Esophagus muscularis mucosa (tissue), 4 donors: ENCODE measurements at regions not wholly inside any gene's neighbourhood (a gene's known extent, or its start where the extent isn't known, plus 50 kb on each side); places are given as distances from the start of the nearest gene placed in this dataset.

Source experiments
- DNase-seq: peaks from one replicate; pipeline ENCODE4 v3.0.0-alpha.2; 2017; ENCODE audit errors: extremely low spot score
- H3K27ac ChIP-seq, 4 donors: fragments of 200-600 bp; sonication (generic); replicated peaks in 1 of 4; 1 replicate in 3 of 4; 2 replicates in 1 of 4; pipeline ENCODE4 v1.5.1; 2016 to 2019; ENCODE audit warnings: mild to moderate bottlenecking in 1 of 4
- H3K27me3 ChIP-seq, 4 donors: fragments of 200-600 bp; sonication (generic); one replicate each; pipeline versions ENCODE4 v1.5.1 to v1.6.0; 2016 to 2019
- H3K36me3 ChIP-seq, 4 donors: fragments of 200-600 bp; sonication (generic); one replicate each; pipeline ENCODE4 v1.5.1; 2016 to 2019
- H3K4me1 ChIP-seq, 4 donors: fragments of 200-600 bp; sonication (generic); one replicate each; pipeline ENCODE4 v1.5.1; 2016 to 2019
- H3K4me3 ChIP-seq, 4 donors: fragments of 200-600 bp; sonication (generic); 1 replicate in 2 of 4; 2 replicates in 2 of 4; pipeline ENCODE4 v1.5.1; 2016 to 2019; ENCODE audit warnings: mild to moderate bottlenecking in 4 of 4, moderate library complexity in 1 of 4
- H3K9me3 ChIP-seq, 4 donors: fragments of 200-600 bp; sonication (generic); 1 replicate in 3 of 4; 2 replicates in 1 of 4; pipeline ENCODE4 v1.5.1; 2016 to 2019
- EP300 ChIP-seq: sonication (generic); formaldehyde crosslinking; IDR thresholded peaks from one replicate; pipeline ENCODE4 v1.6.1; 2017; ENCODE audit warnings: antibody characterized with exemption
- POLR2A ChIP-seq: fragments of 450-650 bp; IDR thresholded peaks from one replicate; pipeline ENCODE4 v1.6.1; 2017; ENCODE audit warnings: antibody characterized with exemption, moderate library complexity, mild to moderate bottlenecking, low read depth
- POLR2AphosphoS5 ChIP-seq, 2 donors: sonication (generic); formaldehyde crosslinking; IDR thresholded peaks; one replicate each; pipeline ENCODE4 v1.6.1; 2017; ENCODE audit warnings: antibody characterized with exemption in 2 of 2
- WGBS: methylation state at CpG from one replicate; pipeline ENCODE4 v1.1.5; 2018; 5-methylcytosine and 5-hydroxymethylcytosine counted together
- intact Hi-C: fragments of 100-400 bp; cut with DNase I; formaldehyde crosslinking; loops from one replicate; pipeline ENCODE4 v1.15.1; 2023
- TF ChIP-seq, protein P1 (sequence below), 3 experiments: fragments of 200-600 bp in 2 of 3; fragments of 450-650 bp in 1 of 3; sonication (generic) in 2 of 3; IDR thresholded peaks; one replicate each; pipeline ENCODE4 v1.5.1; 2017 to 2019; ENCODE audit warnings: antibody characterized with exemption in 3 of 3, mild to moderate bottlenecking in 2 of 3, moderate library complexity in 1 of 3

- TF ChIP-seq POLR2A (no peak), POLR2AphosphoS5 (IDR thresholded peaks at IDR 0.05) (no peak), EP300 (no peak)
- TF ChIP-seq, protein P1, sequence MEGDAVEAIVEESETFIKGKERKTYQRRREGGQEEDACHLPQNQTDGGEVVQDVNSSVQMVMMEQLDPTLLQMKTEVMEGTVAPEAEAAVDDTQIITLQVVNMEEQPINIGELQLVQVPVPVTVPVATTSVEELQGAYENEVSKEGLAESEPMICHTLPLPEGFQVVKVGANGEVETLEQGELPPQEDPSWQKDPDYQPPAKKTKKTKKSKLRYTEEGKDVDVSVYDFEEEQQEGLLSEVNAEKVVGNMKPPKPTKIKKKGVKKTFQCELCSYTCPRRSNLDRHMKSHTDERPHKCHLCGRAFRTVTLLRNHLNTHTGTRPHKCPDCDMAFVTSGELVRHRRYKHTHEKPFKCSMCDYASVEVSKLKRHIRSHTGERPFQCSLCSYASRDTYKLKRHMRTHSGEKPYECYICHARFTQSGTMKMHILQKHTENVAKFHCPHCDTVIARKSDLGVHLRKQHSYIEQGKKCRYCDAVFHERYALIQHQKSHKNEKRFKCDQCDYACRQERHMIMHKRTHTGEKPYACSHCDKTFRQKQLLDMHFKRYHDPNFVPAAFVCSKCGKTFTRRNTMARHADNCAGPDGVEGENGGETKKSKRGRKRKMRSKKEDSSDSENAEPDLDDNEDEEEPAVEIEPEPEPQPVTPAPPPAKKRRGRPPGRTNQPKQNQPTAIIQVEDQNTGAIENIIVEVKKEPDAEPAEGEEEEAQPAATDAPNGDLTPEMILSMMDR (IDR thresholded peaks at IDR 0.05): no peak
- no peak overlapping the region for H3K4me3 ChIP-seq
- H3K27ac ChIP-seq: no peak overlapping the region
- H3K27me3 ChIP-seq: no peaks in the 10 kb centered on the region
- no peaks in the 10 kb centered on the region for H3K9me3 ChIP-seq
- H3K36me3 ChIP-seq: no peaks in the 10 kb centered on the region
- intact Hi-C loops: no loop called here
- H3K4me1 ChIP-seq: peaks cover 0 to 5% (median 0%) of the 10 kb centered on the region in 4 donors
- DNase-seq: no peak
- 82% methylated on average over 4 of the region's 4 CpGs for WGBS
Measured at GRCh38 chr20:60581606-60582115, 623.4 kb downstream of the CDH26 start.

DNA sequence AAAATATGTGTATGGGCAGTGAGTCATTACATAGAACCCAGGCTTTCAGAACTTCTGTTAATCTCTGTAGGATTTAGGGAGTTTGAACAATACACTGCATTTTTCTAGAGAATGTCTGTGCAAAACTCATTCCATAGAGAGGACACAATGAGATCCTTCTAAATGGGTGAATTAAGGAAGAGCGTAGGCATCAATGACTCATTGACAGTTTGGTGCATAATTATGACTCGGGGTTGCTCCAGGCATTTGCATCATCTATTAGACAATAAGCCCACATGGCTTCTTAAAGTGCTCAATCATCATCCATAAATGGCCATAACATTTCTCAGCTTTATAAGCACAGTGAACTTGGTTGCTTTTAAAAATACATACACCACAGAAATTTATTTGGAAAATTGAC is 625.5 kb downstream of the CDH26 start:
- TF ChIP-seq EP300 (no peak), POLR2AphosphoS5 (IDR thresholded peaks at IDR 0.05) (no peak), POLR2A (no peak)
- TF ChIP-seq, protein P1 (IDR thresholded peaks at IDR 0.05): no peak
- Histone ChIP-seq H3K27me3 (no peaks in the 10 kb centered on the region), H3K27ac (no peak overlapping the region), H3K4me3 (no peak overlapping the region), H3K4me1 (peaks cover 0 to 9% (median 0%) of the 10 kb centered on the region in 4 donors), H3K9me3 (no peaks in the 10 kb centered on the region), H3K36me3 (no peaks in the 10 kb centered on the region)
- intact Hi-C loops: no loop called here
- 85% methylated on average over 2 of the region's 2 CpGs for WGBS
- DNase-seq: no peak

DNA sequence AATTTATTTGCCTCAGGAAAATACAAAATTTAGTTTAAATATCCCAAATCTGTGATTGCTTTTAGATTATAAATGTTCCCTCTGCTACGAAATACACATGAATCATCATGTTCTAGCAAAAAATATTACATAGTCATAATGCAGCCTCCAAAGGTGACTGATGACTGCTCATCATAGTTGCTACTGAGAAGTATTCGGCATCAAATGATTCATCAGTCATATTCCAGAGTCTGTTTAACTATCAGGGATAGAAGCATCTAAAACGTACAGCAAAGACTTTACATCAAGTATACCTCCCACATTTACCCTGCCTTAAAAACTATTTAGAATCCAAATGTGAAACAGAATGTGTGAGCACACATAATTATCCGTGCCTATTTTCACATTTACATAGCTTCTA is 626.0 kb downstream of the CDH26 start:
- H3K9me3 ChIP-seq: no peaks in the 10 kb centered on the region
- no peak for DNase-seq
- WGBS: 56% methylated on average over 4 of the region's 4 CpGs
- TF ChIP-seq EP300 (no peak), POLR2AphosphoS5 (IDR thresholded peaks at IDR 0.05) (no peak), POLR2A (no peak)
- TF ChIP-seq, protein P1 (IDR thresholded peaks at IDR 0.05): no peak
- H3K36me3 ChIP-seq: no peaks in the 10 kb centered on the region
- intact Hi-C loops: no loop called here
- no peaks in the 10 kb centered on the region for H3K27me3 ChIP-seq
- H3K4me1 ChIP-seq: peaks cover 0 to 9% (median 0%) of the 10 kb centered on the region in 4 donors
- no peak overlapping the region for H3K4me3 ChIP-seq
- no peak overlapping the region for H3K27ac ChIP-seq

DNA sequence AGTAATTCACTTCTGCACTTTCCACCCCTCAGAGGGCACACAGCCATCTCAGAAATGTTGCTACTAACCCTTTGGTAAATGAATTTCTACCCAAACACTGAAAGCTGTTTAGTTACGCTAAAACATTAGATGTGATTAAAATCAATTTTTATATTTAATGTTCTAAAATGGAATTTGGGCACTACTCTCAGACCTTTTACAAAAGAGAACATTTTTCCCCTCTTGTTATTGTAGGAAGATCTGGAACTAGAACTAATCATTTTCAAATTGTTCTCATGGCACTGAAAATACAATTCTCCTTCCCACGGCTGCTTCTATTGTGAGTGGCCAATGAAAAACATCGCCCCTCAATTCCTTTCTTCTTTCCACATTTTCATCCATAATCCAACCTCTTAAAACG is 627.4 kb downstream of the CDH26 start:
- H3K9me3 ChIP-seq: no peaks in the 10 kb centered on the region
- DNase-seq: no peak
- H3K36me3 ChIP-seq: no peaks in the 10 kb centered on the region
- TF ChIP-seq EP300: no peak
- TF ChIP-seq POLR2A: no peak
- TF ChIP-seq, protein P1 (IDR thresholded peaks at IDR 0.05): no peak
- no peak for TF ChIP-seq POLR2AphosphoS5 (IDR thresholded peaks at IDR 0.05)
- peaks cover 0 to 9% (median 0%) of the 10 kb centered on the region in 4 donors for H3K4me1 ChIP-seq
- H3K27ac ChIP-seq: no peak overlapping the region
- intact Hi-C loops: no loop called here
- WGBS: 69% methylated on average over 4 of the region's 4 CpGs
- no peaks in the 10 kb centered on the region for H3K27me3 ChIP-seq
- H3K4me3 ChIP-seq: no peak overlapping the region
